GM19467 (cell line): ENCODE measurements at regions not wholly inside any gene's neighbourhood (a gene's known extent, or its start where the extent isn't known, plus 50 kb on each side); places are given as distances from the start of the nearest gene placed in this dataset.
"Not testable (repeated sequence)": the region's sequence is repeated elsewhere in the genome, so short reads cannot be mapped to it uniquely, and the experiment has no call there.

Experiments used
- ATAC-seq: cut with Tn5 transposase; IDR thresholded peaks from one replicate; pipeline ENCODE4 v1.9.1; 2021; ENCODE audit warnings: mild to moderate bottlenecking, moderate library complexity; ENCODE audit not compliant: unreplicated experiment

- no peak for ATAC-seq
Measured at GRCh38 chr5:100641833-100642232, 106.7 kb downstream of the FAM174A start.

DNA sequence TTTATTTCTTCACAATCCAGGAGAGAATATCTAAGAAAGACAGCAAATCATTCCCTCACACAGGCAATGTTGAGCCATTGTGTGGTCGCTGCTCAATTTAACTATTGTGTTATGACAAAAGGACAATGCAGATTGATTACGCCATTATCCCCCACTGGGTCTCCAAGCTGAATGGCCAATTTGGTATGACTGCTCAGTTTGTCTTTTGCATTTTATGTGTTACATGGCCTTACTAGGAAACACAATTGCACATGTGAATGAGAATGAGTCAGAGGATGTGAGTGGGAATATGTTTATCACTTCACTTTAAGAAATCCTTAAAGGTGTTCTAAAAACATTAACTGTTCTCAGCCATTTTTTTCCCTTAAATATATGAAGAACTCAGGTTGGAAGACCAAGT lies 108.3 kb downstream of the FAM174A start:
- no peak for ATAC-seq

GRCh38 chr5:100644185-100644584 lies 109.0 kb downstream of the FAM174A start:
- ATAC-seq, result no peak

GRCh38 chr5:100644776-100645175 lies 109.6 kb downstream of the FAM174A start:
- ATAC-seq, result no peak

DNA sequence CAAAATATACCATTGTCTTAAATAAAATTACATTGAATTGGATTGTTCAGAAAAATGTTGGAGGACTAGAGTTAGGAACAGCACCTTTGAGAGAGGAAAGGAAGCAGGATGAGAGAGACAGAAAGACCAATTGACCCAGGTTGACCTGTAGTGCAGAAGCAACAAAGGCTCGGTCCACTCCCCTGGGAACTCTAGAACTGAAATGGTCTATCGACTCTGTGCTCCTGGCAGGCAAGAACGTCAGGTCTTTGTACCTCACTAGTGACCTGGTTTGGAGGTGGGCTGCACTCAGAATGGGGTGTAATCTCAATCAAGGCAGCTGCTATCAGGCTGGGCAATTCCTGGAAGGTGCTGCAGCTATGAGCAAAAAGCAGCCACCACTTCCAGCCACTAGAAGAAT lies 110.8 kb downstream of the FAM174A start:
- no peak for ATAC-seq

DNA sequence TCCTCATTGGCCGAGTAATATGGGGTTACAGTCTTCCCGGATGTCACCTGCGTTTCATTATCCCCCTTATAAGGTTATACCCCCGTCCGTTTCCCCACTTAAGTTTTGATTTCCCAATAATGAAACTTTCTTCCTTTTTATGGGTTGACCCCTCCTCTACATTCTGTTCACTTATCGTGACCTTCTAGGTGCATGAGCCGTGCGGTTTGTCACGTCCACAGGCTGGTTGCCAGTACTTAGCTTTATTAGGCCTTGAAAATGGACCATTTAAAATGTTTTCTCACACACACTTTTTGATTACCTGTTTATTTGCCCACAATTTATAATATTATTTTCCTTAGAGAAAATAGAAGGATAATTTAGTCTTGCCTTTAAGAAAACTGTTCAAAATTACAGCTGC lies 111.5 kb downstream of the FAM174A start:
- no peak for ATAC-seq

DNA sequence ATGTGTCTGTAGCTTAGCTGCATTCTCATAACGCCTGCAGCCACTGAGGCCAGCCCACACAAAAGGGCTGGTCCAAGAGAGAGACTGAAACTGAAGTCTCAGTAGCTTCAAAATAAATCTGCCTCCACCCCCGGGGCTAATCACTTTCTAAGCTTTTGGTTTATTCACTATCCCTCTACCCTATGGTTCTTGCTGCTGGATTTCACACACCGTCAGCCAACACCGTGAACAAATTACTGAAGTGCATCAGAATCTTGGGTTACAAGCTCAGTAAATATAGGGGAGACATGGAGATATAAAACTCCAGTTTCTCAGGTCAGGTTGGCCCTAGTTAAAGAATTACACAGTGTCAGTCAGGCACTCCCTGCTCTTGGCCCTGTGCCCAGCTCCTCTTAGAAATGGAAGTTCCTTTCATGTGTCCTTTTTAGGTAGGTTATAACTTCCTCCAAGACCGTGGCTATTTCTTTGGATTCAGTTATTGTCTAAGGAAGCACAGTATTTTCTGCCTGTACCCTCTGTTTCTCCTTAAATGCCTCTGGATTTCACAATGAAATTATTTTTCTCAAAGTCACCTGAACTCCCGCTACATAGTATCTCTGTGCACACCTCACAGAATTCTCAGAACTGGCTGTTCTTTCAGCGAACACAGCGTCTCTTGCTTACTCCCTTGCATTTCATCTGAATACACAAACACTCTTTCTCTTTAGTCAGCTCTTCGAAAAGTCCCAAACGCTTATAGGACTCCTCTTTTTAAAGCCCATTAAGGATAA lies 112.5 kb downstream of the FAM174A start:
- peak; percentile 60 for ATAC-seq

DNA sequence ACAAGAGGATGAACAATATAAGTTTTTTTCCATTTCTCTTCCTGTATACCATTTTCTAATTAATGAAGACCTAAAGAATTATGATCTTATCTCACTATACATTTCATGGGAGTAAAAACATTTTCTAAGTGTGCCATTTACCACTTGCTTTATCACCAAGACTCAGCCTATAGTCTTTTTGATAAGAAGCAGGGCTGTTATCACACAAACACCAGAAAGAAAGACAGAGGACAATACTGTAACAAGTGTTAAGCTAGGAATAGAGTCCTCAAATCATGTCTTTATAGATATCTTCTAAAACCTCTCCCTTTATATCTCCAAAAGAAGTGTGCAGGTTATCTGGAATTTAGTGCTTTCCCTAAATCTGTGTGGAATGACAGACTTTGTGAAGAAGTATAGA lies 119.7 kb downstream of the FAM174A start:
- ATAC-seq, result no peak

DNA sequence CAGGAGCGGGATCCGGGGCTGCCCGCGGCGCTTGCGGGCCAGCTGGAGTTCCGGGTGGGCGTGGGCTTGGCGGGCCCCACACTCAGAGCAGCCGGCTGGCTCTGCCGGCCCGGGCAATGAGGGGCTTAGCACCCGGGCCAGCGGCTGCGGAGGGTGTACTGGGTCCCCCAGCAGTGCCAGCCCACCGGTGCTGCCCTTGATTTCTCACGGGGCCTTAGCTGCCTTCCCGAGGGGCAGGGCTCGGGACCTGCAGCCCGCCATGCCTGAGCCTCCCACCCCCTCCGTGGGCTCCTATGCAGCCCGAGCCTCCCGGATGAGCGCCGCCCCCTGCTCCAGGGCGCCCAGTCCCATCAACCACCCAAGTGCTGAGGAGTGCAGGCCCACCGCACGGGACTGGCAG lies 121.6 kb downstream of the FAM174A start:
- not testable (repeated sequence) for ATAC-seq

DNA sequence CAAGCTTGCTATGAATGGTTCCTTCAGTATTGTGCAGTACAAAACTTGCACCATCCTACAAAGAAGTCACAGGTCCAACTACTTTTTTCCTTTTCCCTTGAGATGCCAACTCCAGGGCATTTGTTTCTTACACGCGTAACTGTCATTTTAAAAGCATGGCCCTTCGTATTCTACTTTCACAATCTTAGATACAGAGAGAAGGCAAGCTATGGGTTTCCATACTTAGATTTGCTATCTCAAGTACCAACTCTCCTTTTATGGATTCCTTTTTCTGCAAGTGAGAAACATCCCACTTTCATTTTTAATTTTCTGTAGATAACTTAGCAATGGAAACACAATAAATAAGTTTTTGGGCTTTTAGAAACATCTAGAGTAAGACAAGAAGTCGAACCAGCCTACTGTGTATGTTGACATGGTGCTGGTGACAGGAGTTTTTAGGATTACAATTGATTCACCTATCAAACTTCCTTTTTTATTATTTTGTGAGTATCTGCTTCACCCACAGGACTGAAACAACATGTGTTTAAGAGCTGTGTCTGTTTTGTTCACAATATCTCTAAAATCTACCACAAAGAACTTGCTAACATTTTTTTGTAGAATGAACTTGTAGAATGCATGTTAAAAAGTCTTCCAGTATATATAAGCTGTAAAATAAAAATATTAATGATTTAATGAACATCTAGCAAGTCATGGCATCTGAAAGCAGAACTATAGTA lies 124.1 kb downstream of the FAM174A start:
- ATAC-seq, result no peak

DNA sequence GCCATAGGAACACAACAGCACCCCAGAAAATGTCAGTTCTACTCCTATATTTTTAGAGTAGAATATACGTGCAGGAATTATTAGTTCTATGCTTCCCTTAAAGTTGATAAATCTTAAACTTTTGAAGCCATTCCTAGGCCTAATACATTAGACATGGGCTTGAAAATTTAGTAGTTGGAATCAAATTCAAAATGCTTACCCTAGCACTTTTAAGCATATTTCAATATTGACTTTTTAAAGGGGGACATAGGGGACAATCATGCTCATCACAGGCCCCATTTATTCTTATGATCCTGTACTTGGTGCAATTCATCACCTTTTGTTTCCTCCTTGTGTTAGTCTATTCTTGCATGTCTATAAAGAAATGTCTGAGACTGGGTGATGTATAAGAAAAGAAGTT lies 129.0 kb downstream of the FAM174A start:
- no peak for ATAC-seq

GRCh38 chr5:100667161-100667630 lies 132.0 kb downstream of the FAM174A start:
- ATAC-seq, result no peak

GRCh38 chr5:100668511-100668910 lies 133.3 kb downstream of the FAM174A start:
- ATAC-seq, result no peak

DNA sequence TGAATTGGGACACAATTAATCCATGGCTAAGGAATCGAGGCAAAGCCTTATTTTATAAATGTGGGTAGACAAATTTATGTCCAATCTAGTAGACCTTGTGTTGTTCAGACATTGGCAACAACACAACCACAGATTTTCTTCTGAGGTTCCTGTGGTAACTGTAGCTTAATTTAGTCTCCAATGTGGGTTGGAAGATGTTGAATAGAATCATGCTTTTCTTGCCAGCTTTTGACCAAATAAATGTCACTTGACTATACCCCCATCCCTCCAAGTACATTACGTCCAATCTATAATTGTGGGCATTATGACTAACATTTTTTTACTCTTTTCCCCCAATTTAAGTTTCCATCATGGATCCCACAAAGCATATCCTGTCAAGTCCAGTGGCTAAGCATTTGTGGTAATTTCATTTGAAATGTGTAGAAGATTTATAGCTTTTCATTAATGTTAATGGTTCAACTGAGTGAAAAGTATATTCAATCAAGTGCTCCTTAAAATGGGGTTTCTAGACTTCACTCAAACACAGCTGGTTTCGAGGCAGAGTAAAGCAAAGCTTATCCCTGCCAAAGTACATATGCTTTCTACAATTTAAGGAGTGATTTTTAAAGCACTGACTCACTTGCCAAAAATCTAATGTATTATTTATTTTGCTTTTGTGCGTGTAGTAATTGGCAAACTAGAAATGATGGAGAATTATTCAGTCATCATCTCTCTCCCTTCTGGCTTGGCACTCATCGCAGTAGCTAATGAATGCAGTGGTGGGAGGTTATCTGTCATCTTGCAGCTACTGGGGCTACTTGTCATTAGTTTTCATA lies 141.8 kb downstream of the FAM174A start:
- ATAC-seq, result no peak

GRCh38 chr5:100682625-100683024 lies 147.5 kb downstream of the FAM174A start:
- ATAC-seq, result no peak

- ATAC-seq, result no peak
Measured at GRCh38 chr5:100683881-100684280, 148.7 kb downstream of the FAM174A start.

DNA sequence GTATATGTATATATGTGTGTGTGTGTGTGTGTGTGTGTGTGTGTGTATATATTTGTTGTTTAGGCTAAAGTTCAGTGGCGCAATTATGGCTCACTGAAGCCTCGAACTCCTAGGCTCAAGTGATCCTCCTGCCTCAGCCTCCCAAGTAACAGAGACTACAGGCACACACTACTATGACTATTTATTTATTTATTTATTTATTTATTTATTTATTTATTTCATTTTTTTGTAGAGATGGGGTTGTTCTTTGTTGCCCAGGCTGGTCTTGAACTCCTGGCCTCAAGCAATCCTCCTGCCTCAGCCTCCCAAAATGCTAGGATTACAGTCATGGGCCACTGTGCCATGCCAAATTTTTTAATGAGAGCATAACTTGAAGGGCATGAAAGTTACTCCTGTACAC lies 149.9 kb downstream of the FAM174A start:
- not testable (repeated sequence) for ATAC-seq

DNA sequence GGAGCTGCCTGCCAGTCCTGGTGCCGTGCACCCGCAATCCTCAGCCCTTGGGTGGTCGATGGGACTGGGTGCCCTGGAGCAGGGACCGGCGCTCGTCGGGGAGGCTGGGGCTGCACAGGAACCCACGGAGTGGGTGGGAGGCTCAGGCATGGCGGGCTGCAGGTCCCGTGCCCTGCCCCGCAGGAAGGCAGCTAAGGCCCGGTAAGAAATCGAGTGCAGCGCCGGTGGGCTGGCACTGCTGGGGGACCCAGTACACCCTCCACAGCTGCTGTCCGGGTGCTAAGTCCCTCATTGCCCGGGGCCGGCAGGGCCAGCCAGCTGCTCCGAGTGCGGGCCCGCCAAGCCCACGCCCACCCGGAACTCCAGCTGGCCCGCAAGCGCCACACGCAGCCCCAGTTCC lies 153.7 kb downstream of the FAM174A start:
- not testable (repeated sequence) for ATAC-seq

GRCh38 chr5:100690036-100690560 lies 154.9 kb downstream of the FAM174A start:
- no peak for ATAC-seq

DNA sequence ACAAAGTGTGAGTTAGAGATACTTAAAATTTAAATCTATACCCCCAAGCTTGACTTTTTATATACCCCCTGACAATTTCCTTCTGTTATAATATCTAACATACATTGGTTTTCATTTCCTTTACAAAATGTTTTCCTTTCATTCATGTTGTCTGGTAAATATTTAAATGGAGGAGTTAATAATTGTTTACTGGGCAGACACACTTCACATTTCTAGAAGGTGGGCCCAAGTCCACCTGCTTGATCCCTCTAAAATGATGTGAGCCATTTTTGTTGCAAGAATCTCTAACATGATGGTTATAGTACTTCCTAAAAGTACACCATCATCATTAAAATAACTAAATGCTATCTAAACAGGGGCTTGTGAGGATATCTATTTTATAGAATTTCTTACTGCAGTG lies 155.9 kb downstream of the FAM174A start:
- ATAC-seq, result no peak

DNA sequence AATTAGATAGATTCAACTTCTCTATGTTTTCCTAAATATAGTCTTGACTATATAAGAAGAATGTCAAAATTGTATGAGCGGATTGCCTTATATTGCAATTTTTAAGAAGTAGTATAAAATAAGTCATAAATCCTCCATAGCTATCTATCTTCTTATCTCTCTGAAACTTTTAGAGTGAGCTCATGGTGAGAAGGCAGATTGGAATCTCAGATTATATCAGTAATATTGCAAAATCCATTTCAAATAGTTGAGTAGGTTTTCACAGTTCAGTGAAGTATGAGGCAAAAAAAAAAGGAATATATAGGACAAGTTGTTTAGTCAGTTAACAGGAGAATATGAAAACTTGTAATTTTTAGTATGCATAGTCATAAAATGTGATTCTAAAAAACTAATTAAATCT lies 156.4 kb downstream of the FAM174A start:
- no peak for ATAC-seq
